ENCODE measurements at regions not wholly inside any gene's neighbourhood (a gene's known extent, or its start where the extent isn't known, plus 50 kb on each side); places are given as distances from the start of the nearest gene placed in this dataset.
"Not testable (repeated sequence)": the region's sequence is repeated elsewhere in the genome, so short reads cannot be mapped to it uniquely, and the experiment has no call there.

DNA sequence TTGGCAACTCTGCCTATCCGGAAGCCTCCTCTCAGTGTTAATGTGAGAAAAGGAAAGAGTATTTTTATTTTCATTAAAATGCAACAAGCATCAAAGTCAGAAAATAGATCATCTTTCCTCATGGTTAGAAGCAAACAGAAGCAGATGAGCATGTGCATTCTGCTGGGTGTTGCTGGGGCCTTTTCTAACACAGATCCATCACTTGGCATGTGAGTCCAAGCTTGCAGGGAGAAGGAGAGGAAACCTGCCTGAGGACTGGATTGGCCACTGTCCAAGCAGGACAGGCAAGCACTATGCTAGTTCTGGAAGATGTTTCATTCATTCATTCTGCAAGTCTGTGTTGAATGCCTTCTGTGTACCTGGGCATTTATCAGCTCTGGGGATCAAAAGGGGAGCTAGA, 348.7 kb upstream of the PCSK5 start:
- no peak for DNase-seq (ENCODE audit: low spot score)
- in situ Hi-C loops (cut with MboI; ENCODE audit: low sequenced_read_pairs, unreplicated experiment) = no loop called here
- TF ChIP-seq, protein P1, sequence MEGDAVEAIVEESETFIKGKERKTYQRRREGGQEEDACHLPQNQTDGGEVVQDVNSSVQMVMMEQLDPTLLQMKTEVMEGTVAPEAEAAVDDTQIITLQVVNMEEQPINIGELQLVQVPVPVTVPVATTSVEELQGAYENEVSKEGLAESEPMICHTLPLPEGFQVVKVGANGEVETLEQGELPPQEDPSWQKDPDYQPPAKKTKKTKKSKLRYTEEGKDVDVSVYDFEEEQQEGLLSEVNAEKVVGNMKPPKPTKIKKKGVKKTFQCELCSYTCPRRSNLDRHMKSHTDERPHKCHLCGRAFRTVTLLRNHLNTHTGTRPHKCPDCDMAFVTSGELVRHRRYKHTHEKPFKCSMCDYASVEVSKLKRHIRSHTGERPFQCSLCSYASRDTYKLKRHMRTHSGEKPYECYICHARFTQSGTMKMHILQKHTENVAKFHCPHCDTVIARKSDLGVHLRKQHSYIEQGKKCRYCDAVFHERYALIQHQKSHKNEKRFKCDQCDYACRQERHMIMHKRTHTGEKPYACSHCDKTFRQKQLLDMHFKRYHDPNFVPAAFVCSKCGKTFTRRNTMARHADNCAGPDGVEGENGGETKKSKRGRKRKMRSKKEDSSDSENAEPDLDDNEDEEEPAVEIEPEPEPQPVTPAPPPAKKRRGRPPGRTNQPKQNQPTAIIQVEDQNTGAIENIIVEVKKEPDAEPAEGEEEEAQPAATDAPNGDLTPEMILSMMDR (IDR thresholded peaks at IDR 0.05; ENCODE audit: borderline replicate concordance, control extremely low read depth, extremely low read depth, insufficient read depth, missing control alignments) = no peak

DNA sequence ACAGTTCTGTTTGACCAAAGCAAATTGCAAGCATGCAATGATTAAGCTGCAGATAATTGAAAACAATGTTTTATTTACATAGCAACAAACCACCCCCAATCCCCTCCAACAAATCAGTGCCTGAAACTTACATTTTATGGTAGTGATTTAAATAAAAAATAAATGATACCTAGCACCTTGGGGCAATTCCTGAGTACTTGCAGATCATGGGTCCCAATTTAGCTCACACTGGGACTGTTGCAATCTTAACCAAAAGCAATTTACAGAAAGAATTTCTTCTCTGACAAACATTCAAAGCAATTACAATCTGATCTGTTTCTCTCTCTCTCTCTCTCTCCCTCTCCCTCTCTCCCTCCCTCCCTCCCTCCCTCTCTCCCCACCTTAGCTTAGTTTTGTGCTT, 345.7 kb upstream of the PCSK5 start:
- no peak for DNase-seq (ENCODE audit: low spot score)
- TF ChIP-seq, protein P1 (IDR thresholded peaks at IDR 0.05; ENCODE audit: borderline replicate concordance, control extremely low read depth, extremely low read depth, insufficient read depth, missing control alignments) = no peak
- in situ Hi-C loops (cut with MboI; ENCODE audit: low sequenced_read_pairs, unreplicated experiment) = no loop called here

DNA sequence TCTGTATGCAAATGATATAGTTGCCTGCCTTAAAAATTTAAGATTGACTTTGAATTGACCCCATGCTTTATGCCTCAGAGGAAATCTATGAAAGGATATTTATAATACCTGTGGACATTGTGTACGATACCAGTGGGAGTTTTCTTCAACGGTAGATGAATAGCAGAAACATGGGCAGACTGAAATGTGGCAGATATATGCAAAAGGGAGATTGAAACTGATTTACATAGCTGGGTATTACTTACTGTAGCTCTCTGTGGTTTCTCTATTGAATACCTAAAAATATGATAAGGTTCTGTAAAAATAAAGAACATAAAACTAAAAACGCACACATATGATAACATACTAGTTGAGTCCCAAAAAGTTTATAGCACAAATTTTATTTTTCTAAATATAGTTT, 345.2 kb upstream of the PCSK5 start:
- in situ Hi-C loops (cut with MboI; ENCODE audit: low sequenced_read_pairs, unreplicated experiment) = no loop called here

DNA sequence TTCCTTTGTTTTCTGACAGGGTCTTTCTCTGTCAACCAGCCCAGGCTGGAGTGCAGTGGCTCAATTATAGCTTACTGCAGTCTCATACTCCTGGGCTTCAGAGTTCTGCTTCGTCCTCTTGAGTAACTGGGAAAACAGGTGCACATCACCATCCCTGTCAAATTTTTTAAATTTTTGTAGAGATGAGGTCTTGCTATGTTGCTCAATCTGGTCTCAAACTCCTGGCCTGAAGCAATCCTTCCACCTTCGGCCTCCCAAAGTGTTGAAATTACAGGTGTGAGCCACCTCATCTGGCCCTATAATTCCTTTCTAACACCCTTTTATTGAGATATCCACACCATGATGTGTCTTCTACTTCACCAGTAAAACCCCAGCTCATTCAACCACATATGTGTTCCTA, 341.6 kb upstream of the PCSK5 start:
- TF ChIP-seq, protein P1 (IDR thresholded peaks at IDR 0.05; ENCODE audit: borderline replicate concordance, control extremely low read depth, extremely low read depth, insufficient read depth, missing control alignments) = no peak
- DNase-seq (ENCODE audit: low spot score) = no peak
- in situ Hi-C loops (cut with MboI; ENCODE audit: low sequenced_read_pairs, unreplicated experiment) = no loop called here

More for the DNA sequence above, 345.2 kb upstream of the PCSK5 start:
- TF ChIP-seq, protein P1 (IDR thresholded peaks at IDR 0.05; ENCODE audit: borderline replicate concordance, control extremely low read depth, extremely low read depth, insufficient read depth, missing control alignments) = no peak
- DNase-seq (ENCODE audit: low spot score) = no peak

DNA sequence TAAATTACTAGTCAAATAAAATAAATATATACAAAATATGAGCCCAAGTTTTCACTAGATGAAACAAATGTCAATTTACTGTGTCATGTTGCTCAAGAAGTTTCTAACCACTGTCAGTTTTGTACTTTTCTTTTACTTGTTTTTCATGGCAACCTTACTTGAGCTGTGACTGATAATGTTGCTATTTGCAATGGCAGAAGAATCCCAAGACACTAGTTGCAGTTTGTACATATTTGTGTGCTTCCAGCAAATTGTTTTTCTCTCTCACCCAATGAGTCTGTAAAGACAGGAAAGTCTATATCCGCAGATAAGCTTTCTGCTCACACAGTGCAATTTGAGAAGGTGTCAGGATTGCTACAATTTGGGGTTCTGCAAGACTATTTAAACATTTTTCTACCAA, 338.6 kb upstream of the PCSK5 start:
- no peak for DNase-seq (ENCODE audit: low spot score)
- TF ChIP-seq, protein P1 (IDR thresholded peaks at IDR 0.05; ENCODE audit: borderline replicate concordance, control extremely low read depth, extremely low read depth, insufficient read depth, missing control alignments) = no peak
- in situ Hi-C loops (cut with MboI; ENCODE audit: low sequenced_read_pairs, unreplicated experiment) = no loop called here

DNA sequence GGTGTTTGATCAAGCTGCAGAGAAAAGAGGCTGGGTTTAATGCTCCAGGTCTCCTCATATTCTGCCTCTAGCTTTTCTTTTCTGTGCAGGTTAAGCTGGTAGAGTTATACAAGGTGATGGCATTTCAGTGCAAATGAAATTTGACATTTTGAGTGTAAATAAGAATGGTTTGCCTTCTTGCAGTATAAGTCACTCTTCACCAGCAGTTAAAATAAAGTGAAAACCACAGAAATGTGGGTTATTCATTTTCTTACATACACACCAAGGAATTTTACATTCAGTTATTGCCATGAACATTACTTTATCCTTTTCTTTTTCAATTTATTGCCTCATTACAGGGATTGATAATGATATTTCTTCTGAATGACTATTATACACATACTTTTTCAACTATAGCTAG, 337.5 kb upstream of the PCSK5 start:
- in situ Hi-C loops (cut with MboI; ENCODE audit: low sequenced_read_pairs, unreplicated experiment) = no loop called here
- DNase-seq (ENCODE audit: low spot score) = no peak
- TF ChIP-seq, protein P1 (IDR thresholded peaks at IDR 0.05; ENCODE audit: borderline replicate concordance, control extremely low read depth, extremely low read depth, insufficient read depth, missing control alignments) = no peak

DNA sequence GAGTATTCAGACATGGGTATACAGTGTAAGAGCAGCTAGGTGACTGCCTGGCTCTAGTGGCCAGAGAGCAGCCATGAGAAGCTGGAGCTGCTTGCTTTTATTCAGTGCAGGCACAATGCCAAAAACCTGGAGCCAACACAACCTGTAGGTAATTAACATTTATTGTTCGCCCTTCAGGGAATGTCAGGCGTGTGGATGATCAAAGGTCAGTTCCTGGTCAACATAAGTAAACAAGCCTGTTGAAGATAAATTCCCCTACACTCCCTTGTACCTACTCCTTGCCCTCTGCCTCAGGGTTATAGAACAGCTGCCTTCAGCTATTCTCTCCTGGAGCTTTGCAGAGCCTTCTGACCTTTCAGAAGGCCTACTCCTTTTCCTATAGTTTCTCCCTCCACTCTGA, 323.7 kb upstream of the PCSK5 start:
- in situ Hi-C loops (cut with MboI; ENCODE audit: low sequenced_read_pairs, unreplicated experiment); DNase-seq (ENCODE audit: low spot score): not testable (repeated sequence)

Measured in GM13976 (cell line).